GM19395 (cell line): ENCODE measurements at regions not wholly inside any gene's neighbourhood (a gene's known extent, or its start where the extent isn't known, plus 50 kb on each side); places are given as distances from the start of the nearest gene placed in this dataset.

ENCODE experiments used
- ATAC-seq: cut with Tn5 transposase; IDR thresholded peaks from one replicate; pipeline ENCODE4 v1.9.1; 2021; ENCODE audit warnings: mild to moderate bottlenecking, moderate library complexity; ENCODE audit not compliant: unreplicated experiment

DNA sequence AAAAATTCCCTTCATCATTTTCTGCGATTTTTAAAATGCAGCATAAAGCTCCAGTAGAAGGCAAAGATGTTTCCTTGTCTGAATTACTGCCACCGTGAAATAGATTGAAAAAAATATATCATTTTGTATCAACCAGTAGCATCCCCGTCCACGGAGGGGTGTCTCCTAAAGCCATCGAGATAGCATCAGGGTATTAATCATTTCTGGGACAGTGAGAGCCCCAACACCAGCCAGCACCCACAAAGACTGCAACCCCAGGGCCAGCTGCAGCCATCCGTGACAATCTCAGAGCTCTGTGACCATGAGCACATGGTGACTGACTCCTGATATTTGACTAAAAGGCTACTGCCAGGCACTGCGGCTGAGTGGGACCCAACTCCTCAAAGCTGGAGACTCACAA, 64.1 kb upstream of the SIX3 start:
- ATAC-seq: no peak

DNA sequence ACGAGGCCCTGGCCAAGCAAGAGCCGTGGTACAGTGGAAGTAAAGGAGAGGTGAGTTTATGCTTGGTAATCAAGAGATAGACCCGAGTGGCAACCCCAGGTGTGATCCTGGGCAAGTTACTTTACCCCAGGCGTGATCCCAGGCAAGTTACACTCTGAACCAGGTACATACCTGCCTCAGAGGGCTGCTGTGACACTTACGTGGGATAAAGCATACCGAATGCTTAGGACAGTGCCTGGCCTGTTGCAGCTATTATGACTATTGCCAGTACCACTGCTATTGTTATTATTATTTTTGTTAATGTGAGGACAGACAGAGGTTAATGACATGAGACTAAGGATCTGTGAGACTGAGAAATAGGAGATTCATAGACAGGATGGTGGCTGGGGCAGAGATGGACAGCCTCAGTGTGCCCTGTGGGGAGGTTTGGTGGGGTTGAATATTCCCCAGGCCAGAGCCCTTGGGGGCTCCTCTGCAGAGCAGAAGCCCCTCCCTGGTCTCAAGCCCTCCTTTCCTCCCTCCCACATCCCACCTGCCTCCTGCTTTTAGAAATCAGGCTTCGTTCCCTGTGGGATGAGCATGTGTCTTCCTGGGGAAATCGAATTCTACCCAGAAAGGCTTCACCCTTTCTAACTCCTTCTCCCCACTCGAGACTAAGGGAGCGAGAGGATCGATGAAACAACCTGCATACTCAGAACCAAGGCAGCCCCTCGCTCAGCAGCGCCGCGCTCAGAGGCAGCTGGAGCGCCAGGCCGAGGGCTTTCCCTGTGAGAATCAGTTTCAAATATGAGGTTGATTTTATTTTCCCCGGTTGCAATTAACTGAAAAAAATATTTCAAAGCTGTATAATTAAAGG, 62.0 kb upstream of the SIX3 start:
- no peak for ATAC-seq

DNA sequence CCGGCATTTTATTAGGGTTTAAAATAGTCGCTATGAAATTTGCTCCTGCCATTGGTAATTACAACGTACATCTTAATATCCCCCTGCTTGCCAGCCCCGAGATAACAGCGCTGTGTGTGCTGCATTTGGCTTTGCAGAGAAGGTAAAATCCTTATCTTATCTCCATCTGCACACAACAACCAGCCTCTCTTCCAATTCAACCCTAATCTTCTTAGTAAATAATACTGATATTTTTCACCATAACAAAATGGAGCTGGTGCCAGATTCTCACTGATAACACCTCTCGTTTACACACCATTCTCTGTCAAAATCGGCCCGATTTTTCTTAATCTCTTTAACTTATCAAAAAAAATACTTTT, 61.4 kb upstream of the SIX3 start:
- no peak for ATAC-seq

DNA sequence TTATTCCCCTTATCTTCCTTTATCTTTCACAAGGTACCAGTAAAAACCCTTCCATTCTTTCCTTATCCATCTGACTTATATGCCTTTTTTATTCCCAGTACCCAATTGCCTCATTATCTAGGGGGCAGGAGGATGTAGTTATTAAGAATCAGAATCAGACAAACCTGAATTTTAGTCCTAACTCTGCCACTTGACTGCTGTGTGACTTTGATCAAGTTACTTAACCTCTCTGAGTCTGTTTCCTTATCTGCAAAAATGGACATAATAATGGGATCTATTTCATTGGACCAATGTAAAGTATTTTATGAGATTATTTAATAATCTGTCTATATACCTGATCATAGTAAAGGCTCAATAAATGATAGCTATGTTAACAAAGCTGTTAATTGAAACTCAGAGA, 59.6 kb upstream of the SIX3 start:
- ATAC-seq: no peak

DNA sequence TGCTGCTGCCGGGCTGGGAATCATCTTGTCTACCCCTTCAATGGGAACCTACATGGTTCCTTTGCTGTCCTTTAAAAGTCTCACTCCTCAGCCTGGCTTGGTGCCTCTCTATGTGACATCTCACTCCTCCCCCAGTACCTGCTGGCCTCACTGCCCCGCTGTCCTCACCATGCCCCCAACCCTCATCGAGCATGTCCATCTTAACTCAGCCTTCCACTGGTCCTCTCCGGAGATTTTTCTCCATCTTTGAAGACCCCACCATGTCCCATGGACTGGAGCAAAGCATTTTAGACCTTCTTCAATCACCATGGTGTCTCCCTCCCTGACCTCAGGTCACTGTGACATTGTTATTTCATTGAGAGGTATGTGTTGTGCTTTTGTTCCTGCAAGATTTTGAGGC, 58.1 kb upstream of the SIX3 start:
- ATAC-seq: no peak

DNA sequence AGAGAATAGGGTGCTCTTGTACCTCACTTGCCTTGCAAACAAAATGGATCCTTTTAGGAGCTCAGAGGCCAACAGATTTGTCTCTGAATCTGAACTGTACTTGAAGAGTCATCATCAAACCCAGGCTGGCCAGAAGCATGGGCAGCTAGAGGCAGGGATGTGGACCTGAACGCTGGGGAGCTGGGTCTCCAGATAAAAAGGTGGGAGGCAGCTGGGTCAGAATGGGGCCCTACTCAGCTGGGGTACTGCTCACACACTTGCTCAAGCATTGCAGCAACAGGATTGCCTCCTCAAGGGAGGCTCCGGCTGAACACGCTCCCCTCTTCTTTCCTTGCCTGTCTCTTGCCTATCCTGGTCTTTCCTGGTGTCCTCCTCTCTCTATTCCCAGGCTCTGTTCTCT, 57.3 kb upstream of the SIX3 start:
- ATAC-seq: no peak

DNA sequence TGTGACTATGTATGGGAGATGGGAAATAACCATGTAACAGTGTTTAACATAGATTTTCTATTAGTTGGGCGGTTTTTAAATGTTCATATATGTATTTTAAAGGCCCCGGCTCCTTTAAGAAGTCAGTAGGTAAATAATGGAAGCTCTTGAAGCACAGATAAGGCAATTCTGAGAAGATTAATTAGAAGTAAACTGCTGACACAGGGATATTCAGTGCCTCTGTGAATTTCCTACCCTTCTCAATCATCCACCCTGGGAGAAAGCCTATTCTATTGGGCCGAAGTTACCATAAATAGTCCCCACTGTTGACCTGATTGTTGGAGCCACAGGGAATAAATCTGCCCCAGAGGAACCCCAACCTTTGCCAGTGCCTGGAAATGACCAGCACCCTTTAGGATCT, 56.8 kb upstream of the SIX3 start:
- no peak for ATAC-seq

DNA sequence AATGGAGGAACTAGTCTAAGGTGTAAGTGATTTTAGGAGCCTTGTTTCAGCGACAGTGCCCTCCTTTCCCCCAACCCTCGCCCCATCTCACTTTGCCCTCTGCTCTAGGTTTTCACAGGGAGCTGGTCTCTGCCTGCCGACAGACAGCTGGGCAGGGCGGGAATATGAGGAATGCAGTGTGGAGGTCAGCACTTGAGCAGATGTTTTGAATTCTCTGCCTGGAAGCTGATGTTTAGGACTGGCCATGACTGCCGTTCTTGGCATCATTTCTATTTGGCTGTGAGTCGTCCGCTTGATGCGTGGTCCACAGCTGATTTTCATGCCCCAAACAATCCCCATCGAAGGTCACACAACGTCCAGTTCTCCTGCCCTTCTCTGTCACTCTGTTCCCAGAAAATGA, 55.1 kb upstream of the SIX3 start:
- ATAC-seq: no peak

DNA sequence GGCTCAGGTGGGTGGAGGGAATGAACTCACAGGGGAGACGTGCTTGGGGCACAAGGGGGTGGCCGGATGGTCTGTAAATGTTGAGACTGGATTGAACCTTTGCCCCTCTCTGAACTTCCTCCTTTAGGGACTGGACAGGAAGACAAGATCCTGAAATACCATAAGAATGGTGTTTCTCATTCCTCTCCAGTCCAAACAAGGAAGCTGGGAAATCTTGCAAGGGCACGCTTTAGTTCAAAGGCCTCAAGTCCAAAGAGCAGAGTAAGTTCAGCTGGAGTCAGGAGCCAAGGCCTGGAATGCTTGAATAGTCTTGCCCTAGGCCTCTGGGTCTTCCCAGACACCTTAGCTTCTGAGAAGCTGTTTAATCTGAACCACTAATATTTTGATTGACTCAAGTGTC, 52.4 kb upstream of the SIX3 start:
- ATAC-seq: no peak
